BE2C (cell line): ENCODE measurements at regions not wholly inside any gene's neighbourhood (a gene's known extent, or its start where the extent isn't known, plus 50 kb on each side); places are given as distances from the start of the nearest gene placed in this dataset.
"Not testable (repeated sequence)": the region's sequence is repeated elsewhere in the genome, so short reads cannot be mapped to it uniquely, and the experiment has no call there.

ENCODE experiments used
- DNase-seq: peaks from one replicate; pipeline ENCODE4 v3.0.0-alpha.2; 2020
- H3K27me3 ChIP-seq: fragments of 250-450 bp; sonication (Bioruptor Pico); 2 replicates; pipeline ENCODE4 v1.5.1; 2020; ENCODE audit warnings: mild to moderate bottlenecking
- H3K36me3 ChIP-seq: fragments of 250-450 bp; sonication (Bioruptor Pico); 2 replicates; pipeline ENCODE4 v1.5.1; 2020; ENCODE audit warnings: mild to moderate bottlenecking
- H3K4me1 ChIP-seq: fragments of 250-450 bp; sonication (Bioruptor Pico); 2 replicates; pipeline ENCODE4 v1.5.1; 2020
- H3K4me3 ChIP-seq: 2 replicates; pipeline ENCODE4 v1.5.1; 2011; ENCODE audit warnings: low read depth, low read length
- H3K9me3 ChIP-seq: fragments of 250-450 bp; sonication (Bioruptor Pico); 2 replicates; pipeline ENCODE4 v1.5.1; 2020
- CTCF ChIP-seq: IDR thresholded peaks from 2 replicates; pipeline ENCODE4 v1.5.1; 2012; ENCODE audit warnings: mild to moderate bottlenecking, low read depth, low read length

DNA sequence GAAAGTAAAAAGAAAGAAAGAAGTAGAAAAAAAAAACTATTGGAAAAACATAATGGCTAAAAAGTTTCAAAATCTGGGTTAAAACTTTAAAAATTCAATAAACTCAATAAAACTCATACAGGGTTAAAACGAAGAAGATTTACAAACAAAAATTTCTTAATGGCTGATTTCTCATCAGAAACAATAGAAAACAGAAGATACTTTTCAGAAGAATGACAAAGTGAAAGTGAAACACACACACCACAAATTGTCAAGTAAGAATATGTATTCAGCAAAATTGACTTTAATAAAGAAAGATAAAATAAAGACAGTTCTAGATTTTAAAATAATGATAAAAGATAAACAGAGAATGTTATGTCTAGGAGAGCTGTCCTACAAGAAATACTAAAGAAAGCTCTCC is 618.9 kb upstream of the GJE1 start:
- Histone ChIP-seq H3K4me3 (no peak overlapping the region), H3K9me3 (no peaks in the 10 kb centered on the region), H3K4me1 (no peaks in the 10 kb centered on the region), H3K27me3 (no peaks in the 10 kb centered on the region), H3K36me3 (no peaks in the 10 kb centered on the region)
- TF ChIP-seq CTCF: no peak
- DNase-seq: no peak

- no peaks in the 10 kb centered on the region for H3K36me3 ChIP-seq
- no peak for TF ChIP-seq CTCF
- no peaks in the 10 kb centered on the region for H3K9me3 ChIP-seq
- no peak overlapping the region for H3K4me3 ChIP-seq
- no peaks in the 10 kb centered on the region for H3K4me1 ChIP-seq
- no peak for DNase-seq
- no peaks in the 10 kb centered on the region for H3K27me3 ChIP-seq
Measured at GRCh38 chr6:141510803-141511202, 621.9 kb upstream of the GJE1 start.

DNA sequence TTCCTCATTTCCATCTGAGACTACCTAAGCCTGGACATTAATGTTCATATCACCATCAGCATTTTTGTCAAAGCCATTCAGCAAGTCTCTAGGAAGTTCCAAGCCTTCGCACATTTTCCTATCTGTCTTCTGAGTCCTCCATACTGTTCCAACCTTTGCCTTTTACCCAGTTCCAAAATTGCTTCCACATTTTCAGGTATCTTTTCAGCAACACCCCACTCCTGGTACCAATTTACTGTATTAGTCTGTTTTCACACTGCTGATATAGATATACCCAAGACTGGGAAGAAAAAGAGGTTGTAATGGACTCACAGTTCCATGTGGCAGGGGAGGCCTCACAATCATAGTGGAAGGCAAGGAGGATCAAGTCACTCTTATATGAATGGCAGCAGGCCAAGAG is 626.7 kb upstream of the GJE1 start:
- H3K9me3 ChIP-seq, H3K4me3 ChIP-seq, H3K4me1 ChIP-seq, H3K27me3 ChIP-seq, DNase-seq, H3K36me3 ChIP-seq: not testable (repeated sequence)

DNA sequence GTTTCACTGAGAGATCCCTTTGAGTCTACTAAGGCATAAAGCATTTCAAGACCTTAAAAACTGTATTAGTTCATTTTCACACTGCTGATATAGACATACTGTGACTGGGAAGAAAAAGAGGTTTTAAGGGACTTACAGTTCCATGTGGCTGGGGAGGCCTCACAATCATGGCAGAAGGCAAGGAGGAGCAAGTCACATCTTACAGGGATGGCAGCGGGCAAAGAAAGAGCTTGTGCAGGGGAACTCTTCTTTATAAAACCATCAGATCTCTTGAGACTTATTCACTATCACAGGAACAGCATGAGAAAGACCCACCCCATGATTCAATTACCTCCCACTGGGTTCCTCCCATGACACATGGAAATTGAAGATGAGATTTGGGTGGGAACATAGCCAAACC is 628.4 kb upstream of the GJE1 start:
- H3K9me3 ChIP-seq, DNase-seq, H3K4me1 ChIP-seq, H3K27me3 ChIP-seq, H3K36me3 ChIP-seq, H3K4me3 ChIP-seq: not testable (repeated sequence)

- H3K4me1 ChIP-seq: no peaks in the 10 kb centered on the region
- H3K4me3 ChIP-seq: no peak overlapping the region
- DNase-seq: no peak
- no peaks in the 10 kb centered on the region for H3K36me3 ChIP-seq
- TF ChIP-seq CTCF: no peak
- no peaks in the 10 kb centered on the region for H3K27me3 ChIP-seq
- no peaks in the 10 kb centered on the region for H3K9me3 ChIP-seq
Measured at GRCh38 chr6:141501616-141502015, 631.1 kb upstream of the GJE1 start.

GRCh38 chr6:141498977-141499376 is 633.7 kb upstream of the GJE1 start:
- H3K27me3 ChIP-seq: no peaks in the 10 kb centered on the region
- H3K36me3 ChIP-seq: no peaks in the 10 kb centered on the region
- H3K9me3 ChIP-seq: no peaks in the 10 kb centered on the region
- H3K4me3 ChIP-seq: no peak overlapping the region
- TF ChIP-seq CTCF: no peak
- DNase-seq: no peak
- no peaks in the 10 kb centered on the region for H3K4me1 ChIP-seq

GRCh38 chr6:141492521-141493284 is 640.0 kb upstream of the GJE1 start:
- no peak for DNase-seq
- H3K9me3 ChIP-seq: no peaks in the 10 kb centered on the region
- no peak for TF ChIP-seq CTCF
- no peaks in the 10 kb centered on the region for H3K4me1 ChIP-seq
- no peak overlapping the region for H3K4me3 ChIP-seq
- no peaks in the 10 kb centered on the region for H3K36me3 ChIP-seq
- no peaks in the 10 kb centered on the region for H3K27me3 ChIP-seq
